Gastroesophageal sphincter (tissue), 4 donors: ENCODE measurements at regions not wholly inside any gene's neighbourhood (a gene's known extent, or its start where the extent isn't known, plus 50 kb on each side); places are given as distances from the start of the nearest gene placed in this dataset.

Experiments used
- ATAC-seq: fragments of 150-250 bp; one replicate; pipeline ENCODE4 v1.9.1; 2016; ENCODE audit warnings: mild to moderate bottlenecking, moderate library complexity
- H3K27ac ChIP-seq, 4 donors: fragments of 200-600 bp; sonication (generic) in 3 of 4; 1 replicate in 3 of 4; 2 replicates in 1 of 4; pipeline ENCODE4 v1.5.1; 2016 to 2019
- H3K27me3 ChIP-seq: fragments of 200-600 bp; sonication (generic); one replicate; pipeline ENCODE4 v1.5.1; 2019
- H3K36me3 ChIP-seq, 2 donors: fragments of 200-600 bp; sonication (generic); one replicate each; pipeline ENCODE4 v1.5.1; 2019; ENCODE audit warnings: control low read depth in 1 of 2
- H3K4me1 ChIP-seq, 3 donors: fragments of 200-600 bp; sonication (generic); 1 replicate in 2 of 3; 2 replicates in 1 of 3; pipeline ENCODE4 v1.5.1; 2016 to 2019; ENCODE audit warnings: control low read depth in 2 of 3
- H3K4me3 ChIP-seq, 2 donors: fragments of 200-600 bp; sonication (generic); one replicate each; pipeline ENCODE4 v1.5.1; 2019; ENCODE audit warnings: mild to moderate bottlenecking in 1 of 2, moderate library complexity in 1 of 2
- H3K9me3 ChIP-seq, 3 donors: fragments of 200-600 bp; sonication (generic); one replicate each; pipeline ENCODE4 v1.5.1; 2017 to 2019; ENCODE audit warnings: control low read depth in 2 of 3
- EP300 ChIP-seq: sonication (generic); formaldehyde crosslinking; IDR thresholded peaks from one replicate; pipeline ENCODE4 v1.6.1; 2017; ENCODE audit warnings: antibody characterized with exemption, mild to moderate bottlenecking
- POLR2A ChIP-seq, 2 donors: fragments of 450-650 bp; IDR thresholded peaks; one replicate each; pipeline ENCODE4 v1.6.1; 2017; ENCODE audit warnings: antibody characterized with exemption in 2 of 2, mild to moderate bottlenecking in 2 of 2, moderate library complexity in 1 of 2
- POLR2AphosphoS5 ChIP-seq: sonication (generic); formaldehyde crosslinking; IDR thresholded peaks from one replicate; pipeline ENCODE4 v1.6.1; 2017; ENCODE audit warnings: antibody characterized with exemption
- WGBS, 2 donors: methylation state at CpG; one replicate each; pipeline ENCODE4 v1.1.5; 2018; ENCODE audit warnings: low coverage in 1 of 2; 5-methylcytosine and 5-hydroxymethylcytosine counted together
- TF ChIP-seq, protein P1 (sequence below), 4 experiments: fragments of 200-600 bp in 2 of 4; fragments of 450-650 bp in 2 of 4; sonication (generic) in 1 of 4; IDR thresholded peaks; one replicate each; pipeline ENCODE4 v1.5.1; 2017 to 2019; ENCODE audit warnings: antibody characterized with exemption in 4 of 4, mild to moderate bottlenecking in 2 of 4, moderate library complexity in 2 of 4

- H3K4me3 ChIP-seq = no peak overlapping the region
- H3K27ac ChIP-seq = no peak overlapping the region
- TF ChIP-seq, protein P1, sequence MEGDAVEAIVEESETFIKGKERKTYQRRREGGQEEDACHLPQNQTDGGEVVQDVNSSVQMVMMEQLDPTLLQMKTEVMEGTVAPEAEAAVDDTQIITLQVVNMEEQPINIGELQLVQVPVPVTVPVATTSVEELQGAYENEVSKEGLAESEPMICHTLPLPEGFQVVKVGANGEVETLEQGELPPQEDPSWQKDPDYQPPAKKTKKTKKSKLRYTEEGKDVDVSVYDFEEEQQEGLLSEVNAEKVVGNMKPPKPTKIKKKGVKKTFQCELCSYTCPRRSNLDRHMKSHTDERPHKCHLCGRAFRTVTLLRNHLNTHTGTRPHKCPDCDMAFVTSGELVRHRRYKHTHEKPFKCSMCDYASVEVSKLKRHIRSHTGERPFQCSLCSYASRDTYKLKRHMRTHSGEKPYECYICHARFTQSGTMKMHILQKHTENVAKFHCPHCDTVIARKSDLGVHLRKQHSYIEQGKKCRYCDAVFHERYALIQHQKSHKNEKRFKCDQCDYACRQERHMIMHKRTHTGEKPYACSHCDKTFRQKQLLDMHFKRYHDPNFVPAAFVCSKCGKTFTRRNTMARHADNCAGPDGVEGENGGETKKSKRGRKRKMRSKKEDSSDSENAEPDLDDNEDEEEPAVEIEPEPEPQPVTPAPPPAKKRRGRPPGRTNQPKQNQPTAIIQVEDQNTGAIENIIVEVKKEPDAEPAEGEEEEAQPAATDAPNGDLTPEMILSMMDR (IDR thresholded peaks at IDR 0.05) = no peak
- 84 to 90% methylated on average over 5 to 7 of the region's 7 CpGs for whole genome bisulfite sequencing, 2 donors
- no peaks in the 10 kb centered on the region for H3K27me3 ChIP-seq
- H3K9me3 ChIP-seq = no peaks in the 10 kb centered on the region
- H3K4me1 ChIP-seq = no peaks in the 10 kb centered on the region
- H3K36me3 ChIP-seq = no peaks in the 10 kb centered on the region
- no peak for ATAC-seq
These were observed 76.2 kb upstream of the KIF5B start for GRCh38 chr10:32132357-32132946.

GRCh38 chr10:32131388-32131787 is 75.2 kb upstream of the KIF5B start:
- Histone ChIP-seq H3K4me3 (no peak overlapping the region), H3K4me1 (no peaks in the 10 kb centered on the region), H3K36me3 (no peaks in the 10 kb centered on the region), H3K27ac (no peak overlapping the region), H3K9me3 (no peaks in the 10 kb centered on the region), H3K27me3 (no peaks in the 10 kb centered on the region)
- ATAC-seq = no peak
- 73 to 80% methylated on average over 2 to 3 of the region's 3 CpGs for WGBS, 2 donors
- TF ChIP-seq POLR2AphosphoS5 (no peak), EP300 (no peak)

DNA sequence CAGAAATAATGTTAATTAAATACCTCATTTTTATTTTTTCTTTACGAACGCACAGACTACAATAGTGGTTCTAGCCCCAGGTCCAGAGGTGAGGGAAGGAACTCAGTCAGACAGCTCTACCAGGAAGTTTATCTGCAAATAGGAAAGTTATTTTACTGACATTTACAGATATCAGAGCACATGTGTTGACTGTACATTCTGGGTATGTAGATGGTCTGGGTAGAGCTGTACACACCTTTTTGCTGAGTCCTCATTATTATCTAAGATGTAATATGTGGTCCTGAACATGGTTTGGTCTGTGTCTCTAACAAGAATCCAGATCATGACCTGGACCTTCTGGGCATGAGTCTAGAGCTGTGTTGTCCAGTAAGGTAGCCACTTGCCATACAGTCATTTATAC is 74.6 kb upstream of the KIF5B start:
- ATAC-seq = no peak
- H3K4me1 ChIP-seq = no peaks in the 10 kb centered on the region
- no peak overlapping the region for H3K4me3 ChIP-seq
- no peaks in the 10 kb centered on the region for H3K36me3 ChIP-seq
- 95 to 97% methylated on average over 2 of the region's 2 CpGs for WGBS, 2 donors
- H3K27me3 ChIP-seq = no peaks in the 10 kb centered on the region
- H3K9me3 ChIP-seq = no peaks in the 10 kb centered on the region
- TF ChIP-seq POLR2AphosphoS5 = no peak
- no peak for TF ChIP-seq EP300
- TF ChIP-seq, protein P1 (IDR thresholded peaks at IDR 0.05) = no peak
- no peak for TF ChIP-seq POLR2A (IDR thresholded peaks at IDR 0.05)
- H3K27ac ChIP-seq = no peak overlapping the region

DNA sequence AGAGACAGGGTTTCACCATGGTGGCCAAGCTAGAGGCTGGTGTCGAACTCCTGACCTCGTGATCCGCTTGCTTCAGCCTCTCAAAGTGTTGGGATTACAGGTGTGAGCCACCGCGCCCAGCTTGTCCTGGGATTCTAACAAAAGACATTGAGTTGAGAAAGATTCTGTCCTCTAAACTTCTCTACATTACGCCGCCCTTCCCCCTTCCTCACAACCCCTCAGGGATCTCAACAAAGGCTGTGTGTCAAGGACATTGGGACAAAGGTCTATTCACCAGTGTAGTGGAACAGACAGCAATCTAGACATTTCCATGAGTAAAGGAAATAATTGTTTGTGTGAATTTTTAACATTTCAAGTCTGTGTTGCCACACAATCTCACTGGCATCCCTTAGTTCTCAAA is 68.8 kb upstream of the KIF5B start:
- H3K9me3 ChIP-seq = peaks cover 0 to 8% (median 0%) of the 10 kb centered on the region in 3 donors
- H3K27ac ChIP-seq = no peak overlapping the region
- no peaks in the 10 kb centered on the region for H3K27me3 ChIP-seq
- no peak overlapping the region for H3K4me3 ChIP-seq
- WGBS, 2 donors = 96 to 100% methylated on average over 2 to 7 of the region's 7 CpGs
- H3K4me1 ChIP-seq = no peaks in the 10 kb centered on the region
- TF ChIP-seq EP300 (no peak), POLR2A (IDR thresholded peaks at IDR 0.05) (no peak)
- ATAC-seq = no peak
- H3K36me3 ChIP-seq = no peaks in the 10 kb centered on the region

DNA sequence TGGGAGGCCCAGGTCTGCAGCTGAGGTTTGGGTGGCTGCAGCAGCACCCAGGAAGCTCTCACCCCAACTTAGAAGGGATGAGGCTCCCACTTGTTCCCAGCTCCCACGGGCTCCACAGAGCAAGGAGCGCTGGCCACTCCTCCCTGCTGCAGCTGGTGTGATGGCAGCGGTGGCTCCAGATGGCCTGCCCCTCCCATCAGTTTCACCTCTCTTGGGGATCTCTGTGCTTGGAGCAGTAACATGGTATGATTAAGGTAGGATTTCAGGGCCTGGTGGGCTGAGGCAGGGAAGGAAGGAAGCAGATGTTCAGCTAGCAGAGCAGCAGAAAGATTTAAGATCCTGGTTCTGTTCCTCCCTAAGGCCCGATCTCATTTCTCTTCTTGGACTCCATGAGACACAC is 66.8 kb upstream of the KIF5B start:
- WGBS, 2 donors = 96 to 100% methylated on average over 1 to 3 of the region's 4 CpGs
- H3K4me1 ChIP-seq = no peaks in the 10 kb centered on the region
- H3K4me3 ChIP-seq = no peak overlapping the region
- no peak overlapping the region for H3K27ac ChIP-seq
- H3K36me3 ChIP-seq = no peaks in the 10 kb centered on the region
- H3K27me3 ChIP-seq = no peaks in the 10 kb centered on the region
- H3K9me3 ChIP-seq = peaks cover 0 to 8% (median 0%) of the 10 kb centered on the region in 3 donors
- no peak for ATAC-seq
- TF ChIP-seq EP300 (no peak), POLR2A (IDR thresholded peaks at IDR 0.05) (no peak), POLR2AphosphoS5 (no peak)
- TF ChIP-seq, protein P1 (IDR thresholded peaks at IDR 0.05) = no peak

DNA sequence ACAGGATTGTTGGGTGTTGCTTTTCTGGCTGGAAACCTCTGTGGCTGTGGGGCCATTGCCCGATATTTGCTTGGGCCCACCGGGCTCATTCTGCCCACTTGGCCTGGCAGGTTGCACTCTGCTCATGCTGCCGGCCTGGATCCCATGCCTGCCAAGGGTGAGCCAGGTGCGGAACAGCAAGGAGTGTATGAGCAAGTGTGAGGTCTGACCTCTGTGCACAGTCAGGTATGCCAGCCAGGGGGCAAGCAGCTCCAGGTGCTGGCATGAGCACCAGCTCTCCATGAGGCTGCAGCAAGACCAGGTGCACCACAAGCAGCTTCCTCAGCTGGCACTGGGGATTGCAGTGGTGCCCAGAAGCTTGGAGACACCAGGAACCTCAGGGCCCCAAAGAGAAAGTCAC is 65.4 kb upstream of the KIF5B start:
- no peak overlapping the region for H3K4me3 ChIP-seq
- no peaks in the 10 kb centered on the region for H3K4me1 ChIP-seq
- peaks cover 0 to 8% (median 0%) of the 10 kb centered on the region in 3 donors for H3K9me3 ChIP-seq
- H3K36me3 ChIP-seq = no peaks in the 10 kb centered on the region
- H3K27ac ChIP-seq = no peak overlapping the region
- no peak for ATAC-seq
- no peaks in the 10 kb centered on the region for H3K27me3 ChIP-seq
- 100% methylated on average over 4 of the region's 4 CpGs; no CpG with 5 or more reads in 1 of the 2 donors for WGBS, 2 donors
- TF ChIP-seq, protein P1 (IDR thresholded peaks at IDR 0.05) = no peak
- TF ChIP-seq POLR2A (IDR thresholded peaks at IDR 0.05) (no peak), POLR2AphosphoS5 (no peak), EP300 (no peak)
